CD8-positive, alpha-beta memory T cell (primary cell): ENCODE measurements at regions not wholly inside any gene's neighbourhood (a gene's known extent, or its start where the extent isn't known, plus 50 kb on each side); places are given as distances from the start of the nearest gene placed in this dataset.

Experiments used
- CTCF ChIA-PET: fragments of 350-600 bp; sonication (Branson Sonifier 250); formaldehyde crosslinking; loops from one replicate; lab custom pipeline; 2021; ENCODE audit warnings: antibody characterized with exemption; lab: Charles Lee
- POLR2A ChIA-PET: fragments of 350-600 bp; sonication (Branson Sonifier 250); formaldehyde crosslinking; loops from one replicate; lab custom pipeline; 2021; ENCODE audit warnings: antibody characterized with exemption; lab: Charles Lee
- DNase-seq, 5 donors: peaks; one replicate each; pipeline versions ENCODE4 v3.0.0 to v3.0.0-alpha.2; 2020 to 2022; ENCODE audit warnings: mixed read lengths in 1 of 5
- H3K27ac ChIP-seq: one replicate; pipeline ENCODE4 v1.7.0; 2013; ENCODE audit warnings: low read depth, mild to moderate bottlenecking, low read length, moderate library complexity
- H3K27me3 ChIP-seq: 2 replicates; pipeline ENCODE4 v1.7.0; 2013; ENCODE audit warnings: low read length, mild to moderate bottlenecking; ENCODE audit not compliant: insufficient read depth, poor library complexity, severe bottlenecking
- H3K36me3 ChIP-seq: 2 replicates; pipeline ENCODE4 v1.7.0; 2013; ENCODE audit warnings: mild to moderate bottlenecking, low read length, moderate library complexity; ENCODE audit not compliant: insufficient read depth
- H3K4me1 ChIP-seq: 2 replicates; pipeline ENCODE4 v1.7.0; 2013; ENCODE audit warnings: mild to moderate bottlenecking, low read length, moderate library complexity; ENCODE audit not compliant: insufficient read depth
- H3K4me3 ChIP-seq: 2 replicates; pipeline ENCODE4 v1.7.0; 2013; ENCODE audit warnings: mild to moderate bottlenecking, low read length
- H3K9me3 ChIP-seq: 2 replicates; pipeline ENCODE4 v1.7.0; 2013; ENCODE audit warnings: mild to moderate bottlenecking, low read length
- H3K27ac Mint-ChIP-seq, 8 donors: one replicate each; pipeline ENCODE4 v1.8.0; 2020 to 2021; ENCODE audit warnings: mixed read lengths in 8 of 8, mild to moderate bottlenecking in 6 of 8, inconsistent platforms in 3 of 8, moderate library complexity in 3 of 8
- H3K27me3 Mint-ChIP-seq, 2 donors: one replicate each; pipeline ENCODE4 v1.8.0; 2020 to 2021; ENCODE audit warnings: mixed read lengths in 2 of 2, mild to moderate bottlenecking in 1 of 2, moderate library complexity in 1 of 2
- H3K36me3 Mint-ChIP-seq, 3 donors: one replicate each; pipeline ENCODE4 v1.8.0; 2020 to 2021; ENCODE audit warnings: mixed read lengths in 3 of 3, inconsistent platforms in 1 of 3, mild to moderate bottlenecking in 1 of 3
- H3K4me1 Mint-ChIP-seq, 3 donors: one replicate each; pipeline ENCODE4 v1.8.0; 2020 to 2021; ENCODE audit warnings: mixed read lengths in 3 of 3, inconsistent platforms in 1 of 3, mild to moderate bottlenecking in 1 of 3
- H3K4me3 Mint-ChIP-seq, 7 donors: one replicate each; pipeline ENCODE4 v1.8.0; 2020 to 2021; ENCODE audit warnings: mixed read lengths in 7 of 7, mild to moderate bottlenecking in 6 of 7, moderate library complexity in 4 of 7, inconsistent platforms in 2 of 7
- H3K9me3 Mint-ChIP-seq, 5 donors: one replicate each; pipeline ENCODE4 v1.8.0; 2020 to 2022; ENCODE audit warnings: mixed read lengths in 5 of 5, mild to moderate bottlenecking in 3 of 5, moderate library complexity in 2 of 5, inconsistent platforms in 1 of 5

GRCh38 chr17:54727624-54728023, 173.0 kb upstream of the TOM1L1 start:
- POLR2A ChIA-PET: no interaction called here
- CTCF ChIA-PET: no interaction called here
- peaks cover 31 to 46% (median 39%) of the 10 kb centered on the region in 5 donors for H3K9me3 Mint-ChIP-seq
- peaks cover 3% of the 10 kb centered on the region for H3K9me3 ChIP-seq
- H3K27me3 Mint-ChIP-seq: no peaks in the 10 kb centered on the region
- no peaks in the 10 kb centered on the region for H3K27me3 ChIP-seq
- no peaks in the 10 kb centered on the region for H3K36me3 ChIP-seq
- no peaks in the 10 kb centered on the region for H3K4me1 Mint-ChIP-seq
- H3K36me3 Mint-ChIP-seq: no peaks in the 10 kb centered on the region
- H3K27ac Mint-ChIP-seq: no peak overlapping the region
- no peak overlapping the region for H3K27ac ChIP-seq
- no peaks in the 10 kb centered on the region for H3K4me1 ChIP-seq
- no peak overlapping the region for H3K4me3 ChIP-seq
- DNase-seq: no peak
- no peak overlapping the region for H3K4me3 Mint-ChIP-seq

- CTCF ChIA-PET: no interaction called here
Measured at GRCh38 chr17:54736573-54736972, 164.1 kb upstream of the TOM1L1 start.

GRCh38 chr17:54738496-54738895, 162.2 kb upstream of the TOM1L1 start:
- ChIA-PET CTCF (no interaction called here), POLR2A (no interaction called here)
- H3K27ac Mint-ChIP-seq: no peak overlapping the region
- no peak for DNase-seq
- Histone ChIP-seq H3K4me3 (no peak overlapping the region), H3K9me3 (no peaks in the 10 kb centered on the region), H3K36me3 (no peaks in the 10 kb centered on the region), H3K27ac (no peak overlapping the region), H3K4me1 (no peaks in the 10 kb centered on the region), H3K27me3 (no peaks in the 10 kb centered on the region)
- H3K36me3 Mint-ChIP-seq: no peaks in the 10 kb centered on the region
- no peak overlapping the region for H3K4me3 Mint-ChIP-seq
- H3K9me3 Mint-ChIP-seq: peaks cover 0 to 10% (median 3%) of the 10 kb centered on the region in 5 donors
- peaks cover 0 to 2% of the 10 kb centered on the region in 2 donors for H3K27me3 Mint-ChIP-seq
- H3K4me1 Mint-ChIP-seq: no peaks in the 10 kb centered on the region

More at GRCh38 chr17:54736573-54736972, 164.1 kb upstream of the TOM1L1 start:
- no peaks in the 10 kb centered on the region for H3K36me3 Mint-ChIP-seq
- Histone ChIP-seq H3K4me3 (no peak overlapping the region), H3K4me1 (no peaks in the 10 kb centered on the region), H3K9me3 (no peaks in the 10 kb centered on the region), H3K36me3 (no peaks in the 10 kb centered on the region), H3K27ac (no peak overlapping the region), H3K27me3 (no peaks in the 10 kb centered on the region)
- peaks cover 0 to 2% of the 10 kb centered on the region in 2 donors for H3K27me3 Mint-ChIP-seq
- H3K27ac Mint-ChIP-seq: no peak overlapping the region
- peaks cover 0 to 17% (median 6%) of the 10 kb centered on the region in 5 donors for H3K9me3 Mint-ChIP-seq
- POLR2A ChIA-PET: no interaction called here
- H3K4me1 Mint-ChIP-seq: no peaks in the 10 kb centered on the region
- no peak for DNase-seq
- H3K4me3 Mint-ChIP-seq: no peak overlapping the region

- no peak overlapping the region for H3K4me3 Mint-ChIP-seq
- CTCF ChIA-PET: no interaction called here
- H3K4me1 ChIP-seq: no peaks in the 10 kb centered on the region
- peaks cover 1 to 22% (median 11%) of the 10 kb centered on the region in 5 donors for H3K9me3 Mint-ChIP-seq
- no peak overlapping the region for H3K27ac ChIP-seq
- H3K4me3 ChIP-seq: no peak overlapping the region
- no peaks in the 10 kb centered on the region for H3K27me3 ChIP-seq
- POLR2A ChIA-PET: no interaction called here
- no peak overlapping the region for H3K27ac Mint-ChIP-seq
- no peaks in the 10 kb centered on the region for H3K4me1 Mint-ChIP-seq
- DNase-seq: no peak
- no peaks in the 10 kb centered on the region for H3K36me3 Mint-ChIP-seq
- peaks cover 0 to 2% of the 10 kb centered on the region in 2 donors for H3K27me3 Mint-ChIP-seq
- no peaks in the 10 kb centered on the region for H3K36me3 ChIP-seq
- H3K9me3 ChIP-seq: no peaks in the 10 kb centered on the region
Measured at GRCh38 chr17:54744750-54745149, 155.9 kb upstream of the TOM1L1 start.

GRCh38 chr17:54745239-54745638, 155.4 kb upstream of the TOM1L1 start:
- Histone ChIP-seq H3K27me3 (no peaks in the 10 kb centered on the region), H3K27ac (no peak overlapping the region), H3K36me3 (no peaks in the 10 kb centered on the region), H3K4me3 (no peak overlapping the region), H3K9me3 (no peaks in the 10 kb centered on the region), H3K4me1 (no peaks in the 10 kb centered on the region)
- no peak overlapping the region for H3K27ac Mint-ChIP-seq
- H3K27me3 Mint-ChIP-seq: peaks cover 0 to 2% of the 10 kb centered on the region in 2 donors
- H3K4me1 Mint-ChIP-seq: no peaks in the 10 kb centered on the region
- H3K9me3 Mint-ChIP-seq: peaks cover 1 to 22% (median 11%) of the 10 kb centered on the region in 5 donors
- no peaks in the 10 kb centered on the region for H3K36me3 Mint-ChIP-seq
- no peak overlapping the region for H3K4me3 Mint-ChIP-seq
- POLR2A ChIA-PET: no interaction called here
- no peak for DNase-seq
- CTCF ChIA-PET: no interaction called here

- no peak for DNase-seq
- Mint-ChIP-seq H3K9me3 (peaks cover 3 to 22% (median 11%) of the 10 kb centered on the region in 5 donors), H3K4me3 (no peak overlapping the region), H3K36me3 (no peaks in the 10 kb centered on the region), H3K27ac (no peak overlapping the region), H3K27me3 (peaks cover 0 to 2% of the 10 kb centered on the region in 2 donors), H3K4me1 (no peaks in the 10 kb centered on the region)
- H3K36me3 ChIP-seq: no peaks in the 10 kb centered on the region
- no peak overlapping the region for H3K4me3 ChIP-seq
- no peak overlapping the region for H3K27ac ChIP-seq
- no peaks in the 10 kb centered on the region for H3K4me1 ChIP-seq
- H3K9me3 ChIP-seq: no peaks in the 10 kb centered on the region
- no peaks in the 10 kb centered on the region for H3K27me3 ChIP-seq
- ChIA-PET CTCF (no interaction called here), POLR2A (no interaction called here)
Measured at GRCh38 chr17:54745862-54746261, 154.8 kb upstream of the TOM1L1 start.

- Histone ChIP-seq H3K9me3 (no peaks in the 10 kb centered on the region), H3K36me3 (no peaks in the 10 kb centered on the region), H3K27ac (no peak overlapping the region), H3K4me1 (no peaks in the 10 kb centered on the region), H3K27me3 (no peaks in the 10 kb centered on the region), H3K4me3 (no peak overlapping the region)
- H3K27ac Mint-ChIP-seq: no peak overlapping the region
- ChIA-PET CTCF (no interaction called here), POLR2A (no interaction called here)
- H3K9me3 Mint-ChIP-seq: peaks cover 3 to 22% (median 9%) of the 10 kb centered on the region in 5 donors
- DNase-seq: no peak
- H3K4me1 Mint-ChIP-seq: no peaks in the 10 kb centered on the region
- no peaks in the 10 kb centered on the region for H3K36me3 Mint-ChIP-seq
- no peak overlapping the region for H3K4me3 Mint-ChIP-seq
- H3K27me3 Mint-ChIP-seq: peaks cover 0 to 2% of the 10 kb centered on the region in 2 donors
Measured at GRCh38 chr17:54749157-54749556, 151.5 kb upstream of the TOM1L1 start.

- Histone ChIP-seq H3K9me3 (no peaks in the 10 kb centered on the region), H3K27ac (no peak overlapping the region), H3K36me3 (no peaks in the 10 kb centered on the region), H3K4me3 (no peak overlapping the region), H3K27me3 (no peaks in the 10 kb centered on the region), H3K4me1 (no peaks in the 10 kb centered on the region)
- H3K36me3 Mint-ChIP-seq: no peaks in the 10 kb centered on the region
- no peaks in the 10 kb centered on the region for H3K4me1 Mint-ChIP-seq
- DNase-seq: no peak
- H3K9me3 Mint-ChIP-seq: peaks cover 0 to 1% (median 0%) of the 10 kb centered on the region in 5 donors
- ChIA-PET CTCF (no interaction called here), POLR2A (no interaction called here)
- peaks cover 0 to 2% of the 10 kb centered on the region in 2 donors for H3K27me3 Mint-ChIP-seq
- H3K4me3 Mint-ChIP-seq: no peak overlapping the region
- no peak overlapping the region for H3K27ac Mint-ChIP-seq
Measured at GRCh38 chr17:54754560-54754959, 146.1 kb upstream of the TOM1L1 start.

GRCh38 chr17:54760836-54761235, 139.8 kb upstream of the TOM1L1 start:
- Mint-ChIP-seq H3K27me3 (no peaks in the 10 kb centered on the region), H3K27ac (no peak overlapping the region), H3K36me3 (no peaks in the 10 kb centered on the region), H3K4me1 (no peaks in the 10 kb centered on the region), H3K9me3 (peaks cover 0 to 11% (median 0%) of the 10 kb centered on the region in 5 donors), H3K4me3 (no peak overlapping the region)
- no peaks in the 10 kb centered on the region for H3K4me1 ChIP-seq
- no peaks in the 10 kb centered on the region for H3K36me3 ChIP-seq
- no peaks in the 10 kb centered on the region for H3K27me3 ChIP-seq
- no peak overlapping the region for H3K27ac ChIP-seq
- ChIA-PET POLR2A (no interaction called here), CTCF (no interaction called here)
- DNase-seq: no peak
- no peak overlapping the region for H3K4me3 ChIP-seq
- H3K9me3 ChIP-seq: no peaks in the 10 kb centered on the region
